Stomach smooth muscle (tissue), 2 donors: ENCODE measurements at regions not wholly inside any gene's neighbourhood (a gene's known extent, or its start where the extent isn't known, plus 50 kb on each side); places are given as distances from the start of the nearest gene placed in this dataset.

Experiments
- H3K27ac ChIP-seq: one replicate; pipeline ENCODE4 v1.7.0; 2013; ENCODE audit warnings: mild to moderate bottlenecking, low read length, inconsistent platforms
- H3K27me3 ChIP-seq, 2 donors: one replicate each; pipeline ENCODE4 v1.7.0; 2013; ENCODE audit warnings: low read length in 2 of 2; ENCODE audit not compliant: insufficient read depth in 2 of 2, control insufficient read depth in 1 of 2
- H3K36me3 ChIP-seq, 2 donors: one replicate each; pipeline ENCODE4 v1.7.0; 2013; ENCODE audit warnings: low read length in 2 of 2; ENCODE audit not compliant: control insufficient read depth in 2 of 2, insufficient read depth in 2 of 2
- H3K4me1 ChIP-seq: one replicate; pipeline ENCODE4 v1.7.0; 2013; ENCODE audit warnings: low read length; ENCODE audit not compliant: control insufficient read depth, insufficient read depth
- H3K4me3 ChIP-seq, 2 donors: one replicate each; pipeline ENCODE4 v1.7.0; 2013; ENCODE audit warnings: low read length in 2 of 2
- H3K9ac ChIP-seq, 2 donors: one replicate each; pipeline ENCODE4 v1.7.0; 2013; ENCODE audit warnings: low read length in 2 of 2, mild to moderate bottlenecking in 1 of 2
- H3K9me3 ChIP-seq, 2 donors: one replicate each; pipeline ENCODE4 v1.7.0; 2013; ENCODE audit warnings: low read length in 2 of 2; ENCODE audit not compliant: control insufficient read depth in 2 of 2
- donor health status: healthy.
- donor health status: Pancreatic carcinoma.

DNA sequence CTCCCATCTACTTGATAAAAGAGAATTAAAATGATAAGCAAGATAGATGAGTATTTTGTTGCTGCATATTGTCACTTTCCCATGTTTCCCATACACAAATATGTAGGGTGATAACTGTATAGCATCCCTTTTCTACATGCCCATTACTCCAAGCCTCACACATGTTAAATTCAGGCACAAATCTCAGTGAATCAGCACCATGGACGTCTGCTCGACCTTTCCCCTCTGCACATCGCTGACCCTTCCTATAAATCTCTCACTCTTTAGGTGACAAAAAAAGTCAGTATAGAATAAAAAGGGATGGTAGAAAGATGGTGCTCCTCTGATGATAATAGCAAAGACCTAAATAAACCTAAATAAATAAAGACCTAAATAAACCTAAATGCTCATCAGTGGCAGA is 1097.7 kb upstream of the C9orf72 start:
- Histone ChIP-seq H3K27ac (no peak overlapping the region), H3K9ac (no peak overlapping the region), H3K4me1 (no peaks in the 10 kb centered on the region), H3K27me3 (no peaks in the 10 kb centered on the region), H3K9me3 (no peaks in the 10 kb centered on the region), H3K36me3 (no peaks in the 10 kb centered on the region), H3K4me3 (no peak overlapping the region)

DNA sequence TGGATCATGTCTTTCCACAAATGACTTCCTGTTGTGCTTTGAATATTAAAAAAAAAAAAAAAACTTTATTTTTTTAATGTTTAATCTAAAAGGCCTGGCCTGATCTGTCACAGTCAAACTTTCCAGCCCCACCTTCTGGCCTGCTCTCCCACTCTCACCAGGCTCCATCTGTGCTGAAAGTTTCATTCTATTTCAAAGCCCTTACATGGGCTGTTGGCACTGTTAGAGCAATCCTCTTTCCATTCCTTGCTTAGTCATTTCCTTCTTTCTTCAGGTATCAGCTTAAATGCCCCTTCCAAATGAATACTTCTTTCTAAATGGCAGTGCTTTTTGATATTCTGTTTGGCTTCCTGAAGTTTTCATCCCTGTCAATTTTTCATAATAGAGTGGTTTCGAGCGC is 1104.8 kb upstream of the C9orf72 start:
- H3K9me3 ChIP-seq: no peaks in the 10 kb centered on the region
- no peaks in the 10 kb centered on the region for H3K36me3 ChIP-seq
- no peak overlapping the region for H3K27ac ChIP-seq
- H3K27me3 ChIP-seq: no peaks in the 10 kb centered on the region
- H3K4me1 ChIP-seq: no peaks in the 10 kb centered on the region
- H3K9ac ChIP-seq: no peak overlapping the region
- H3K4me3 ChIP-seq: no peak overlapping the region

- H3K27me3 ChIP-seq: no peaks in the 10 kb centered on the region
- no peak overlapping the region for H3K9ac ChIP-seq
- no peak overlapping the region for H3K27ac ChIP-seq
- H3K36me3 ChIP-seq: no peaks in the 10 kb centered on the region
- H3K9me3 ChIP-seq: peaks cover 0 to 3% of the 10 kb centered on the region in 2 donors
- H3K4me1 ChIP-seq: no peaks in the 10 kb centered on the region
- H3K4me3 ChIP-seq: no peak overlapping the region
These were observed 1114.9 kb upstream of the C9orf72 start for GRCh38 chr9:28688172-28688571.

DNA sequence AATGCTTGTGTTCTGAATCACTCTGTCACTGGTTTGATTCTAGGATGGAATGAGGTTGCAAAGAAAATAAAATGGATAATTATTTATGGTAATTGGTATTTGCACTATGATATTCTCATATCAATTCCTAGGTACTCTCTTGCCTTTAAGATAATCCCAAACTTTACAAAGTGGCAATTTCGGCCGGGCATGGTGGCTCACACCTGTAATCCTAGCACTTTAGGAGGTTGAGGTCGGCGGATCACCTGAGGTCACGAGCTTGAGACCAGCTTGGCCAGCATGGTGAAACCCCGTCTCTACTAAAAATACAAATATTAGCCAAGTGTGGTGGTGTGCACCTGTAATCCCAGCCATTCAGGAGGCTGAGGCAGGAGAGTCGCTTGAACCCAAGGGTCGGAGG is 1118.7 kb upstream of the C9orf72 start:
- Histone ChIP-seq H3K9me3 (no peaks in the 10 kb centered on the region), H3K4me3 (no peak overlapping the region), H3K27ac (no peak overlapping the region), H3K36me3 (no peaks in the 10 kb centered on the region), H3K27me3 (no peaks in the 10 kb centered on the region), H3K9ac (no peak overlapping the region), H3K4me1 (no peaks in the 10 kb centered on the region)

GRCh38 chr9:28696960-28697359 is 1123.7 kb upstream of the C9orf72 start:
- Histone ChIP-seq H3K27me3 (no peaks in the 10 kb centered on the region), H3K9me3 (peaks cover 0 to 12% of the 10 kb centered on the region in 2 donors), H3K27ac (no peak overlapping the region), H3K4me1 (no peaks in the 10 kb centered on the region), H3K4me3 (no peak overlapping the region), H3K9ac (no peak overlapping the region), H3K36me3 (no peaks in the 10 kb centered on the region)

GRCh38 chr9:28699632-28700031 is 1126.4 kb upstream of the C9orf72 start:
- H3K36me3 ChIP-seq: no peaks in the 10 kb centered on the region
- no peaks in the 10 kb centered on the region for H3K4me1 ChIP-seq
- H3K27ac ChIP-seq: no peak overlapping the region
- H3K9me3 ChIP-seq: peaks cover 0 to 12% of the 10 kb centered on the region in 2 donors
- H3K4me3 ChIP-seq: no peak overlapping the region
- no peak overlapping the region for H3K9ac ChIP-seq
- H3K27me3 ChIP-seq: no peaks in the 10 kb centered on the region

DNA sequence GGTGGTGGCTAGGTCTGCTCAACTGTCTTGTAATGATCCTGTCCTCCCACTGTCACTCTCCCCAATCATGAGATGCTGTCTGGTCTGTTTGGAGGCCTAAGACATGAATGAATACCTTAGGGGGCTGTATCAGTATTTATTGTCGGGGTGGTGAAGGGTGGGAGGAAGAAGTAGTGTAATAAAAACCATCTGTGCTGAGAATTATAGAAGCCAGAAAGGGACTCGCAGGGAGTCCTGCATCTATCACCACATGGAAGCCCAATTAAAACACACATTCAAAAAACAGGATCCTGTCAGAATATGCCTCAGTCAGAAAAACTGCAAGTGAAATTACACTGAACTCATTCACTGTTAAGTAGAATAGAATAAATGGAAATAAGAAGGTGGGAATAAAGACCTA is 1134.3 kb upstream of the C9orf72 start:
- no peaks in the 10 kb centered on the region for H3K27me3 ChIP-seq
- no peaks in the 10 kb centered on the region for H3K36me3 ChIP-seq
- no peaks in the 10 kb centered on the region for H3K9me3 ChIP-seq
- no peak overlapping the region for H3K27ac ChIP-seq
- no peak overlapping the region for H3K4me3 ChIP-seq
- H3K9ac ChIP-seq: no peak overlapping the region
- H3K4me1 ChIP-seq: no peaks in the 10 kb centered on the region

DNA sequence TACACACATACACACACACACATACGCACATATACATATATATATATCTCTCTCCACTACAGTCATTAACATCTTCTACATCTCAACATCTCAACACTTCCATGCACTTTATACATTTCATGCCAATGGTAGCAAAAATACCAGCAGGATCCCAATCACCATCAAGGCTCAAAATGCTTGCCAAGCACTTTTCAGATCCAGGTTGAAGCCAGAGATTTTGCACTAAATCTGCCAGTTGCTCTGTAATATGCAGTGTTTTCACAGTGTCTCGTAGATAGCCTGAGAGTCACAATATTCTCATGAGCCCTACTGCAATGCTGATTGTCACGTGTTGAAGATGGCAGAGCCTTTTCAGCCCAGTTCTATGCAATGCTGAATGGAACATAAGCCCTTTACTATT is 1140.9 kb upstream of the C9orf72 start:
- Histone ChIP-seq H3K4me3 (no peak overlapping the region), H3K36me3 (no peaks in the 10 kb centered on the region)

GRCh38 chr9:28718226-28718625 is 1144.9 kb upstream of the C9orf72 start:
- H3K27ac ChIP-seq: no peak overlapping the region
- no peaks in the 10 kb centered on the region for H3K36me3 ChIP-seq
- no peaks in the 10 kb centered on the region for H3K27me3 ChIP-seq
- no peak overlapping the region for H3K9ac ChIP-seq
- no peak overlapping the region for H3K4me3 ChIP-seq
- no peaks in the 10 kb centered on the region for H3K9me3 ChIP-seq
- no peaks in the 10 kb centered on the region for H3K4me1 ChIP-seq

More for the DNA sequence above, 1140.9 kb upstream of the C9orf72 start:
- no peaks in the 10 kb centered on the region for H3K9me3 ChIP-seq
- no peaks in the 10 kb centered on the region for H3K27me3 ChIP-seq
- no peak overlapping the region for H3K9ac ChIP-seq
- no peak overlapping the region for H3K27ac ChIP-seq
- H3K4me1 ChIP-seq: no peaks in the 10 kb centered on the region

DNA sequence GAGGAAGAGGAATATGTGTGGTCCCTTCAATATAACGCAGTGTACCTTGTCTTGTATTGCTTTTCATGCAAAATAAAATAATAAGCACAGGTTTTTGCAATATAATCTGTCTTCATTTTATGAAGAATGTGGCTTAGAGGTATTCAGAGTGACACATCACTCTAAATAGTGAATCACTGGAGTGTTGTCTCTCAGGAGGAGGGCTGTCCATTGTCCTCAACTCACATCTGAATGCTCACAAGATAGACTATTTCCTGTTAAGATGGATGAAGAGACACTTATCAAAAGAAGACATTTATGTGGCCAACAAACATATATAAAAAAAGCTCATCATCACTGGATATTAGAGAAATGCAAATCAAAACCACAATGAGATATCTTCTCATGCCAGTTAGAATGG is 1147.5 kb upstream of the C9orf72 start:
- Histone ChIP-seq H3K36me3 (no peaks in the 10 kb centered on the region), H3K27me3 (no peaks in the 10 kb centered on the region), H3K9ac (no peak overlapping the region), H3K9me3 (no peaks in the 10 kb centered on the region), H3K4me1 (no peaks in the 10 kb centered on the region), H3K27ac (no peak overlapping the region), H3K4me3 (no peak overlapping the region)

GRCh38 chr9:28730111-28730510 is 1156.8 kb upstream of the C9orf72 start:
- Histone ChIP-seq H3K9ac (no peak overlapping the region), H3K4me1 (no peaks in the 10 kb centered on the region), H3K4me3 (no peak overlapping the region), H3K9me3 (no peaks in the 10 kb centered on the region), H3K27me3 (no peaks in the 10 kb centered on the region), H3K27ac (no peak overlapping the region), H3K36me3 (no peaks in the 10 kb centered on the region)
